ENCODE measurements at regions not wholly inside any gene's neighbourhood (a gene's known extent, or its start where the extent isn't known, plus 50 kb on each side); places are given as distances from the start of the nearest gene placed in this dataset.

DNA sequence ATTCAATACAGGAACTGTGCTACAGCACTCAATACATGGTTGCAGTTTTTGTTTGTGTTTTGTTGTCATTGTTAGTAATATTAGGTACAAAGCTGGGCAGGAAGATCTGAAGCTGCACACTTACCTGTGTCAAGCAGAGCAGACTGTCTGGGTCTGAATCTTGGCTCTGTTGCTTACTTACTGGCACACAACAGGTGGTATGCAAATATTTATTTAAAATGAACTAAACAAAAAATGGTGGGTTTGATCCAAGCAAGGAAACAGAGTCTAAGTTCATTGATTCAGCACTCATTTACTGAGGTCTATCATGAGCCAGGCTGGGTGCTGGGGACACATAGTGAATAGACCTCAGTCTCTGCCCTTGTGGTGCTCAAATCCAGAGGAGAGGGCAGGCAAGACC is 230.4 kb downstream of the OMA1 start:
- no peak for DNase-seq (ENCODE audit: low read depth)
- H3K4me3 ChIP-seq (ENCODE audit: low read length), result no peak overlapping the region
- TF ChIP-seq CTCF (conservative IDR thresholded peaks at IDR 0.05; ENCODE audit: low read length), result no peak

- DNase-seq (ENCODE audit: low read depth), result no peak
- no peak overlapping the region for H3K4me3 ChIP-seq (ENCODE audit: low read length)
- no peak for TF ChIP-seq CTCF (conservative IDR thresholded peaks at IDR 0.05; ENCODE audit: low read length)
These were observed 233.5 kb downstream of the OMA1 start for GRCh38 chr1:58312971-58313563.

GRCh38 chr1:58312461-58312860 is 234.1 kb downstream of the OMA1 start:
- no peak for TF ChIP-seq CTCF (conservative IDR thresholded peaks at IDR 0.05; ENCODE audit: low read length)
- H3K4me3 ChIP-seq (ENCODE audit: low read length), result no peak overlapping the region
- DNase-seq (ENCODE audit: low read depth), result no peak

GRCh38 chr1:58310881-58311280 is 235.6 kb downstream of the OMA1 start:
- H3K4me3 ChIP-seq (ENCODE audit: low read length), result no peak overlapping the region
- no peak for TF ChIP-seq CTCF (conservative IDR thresholded peaks at IDR 0.05; ENCODE audit: low read length)
- no peak for DNase-seq (ENCODE audit: low read depth)

DNA sequence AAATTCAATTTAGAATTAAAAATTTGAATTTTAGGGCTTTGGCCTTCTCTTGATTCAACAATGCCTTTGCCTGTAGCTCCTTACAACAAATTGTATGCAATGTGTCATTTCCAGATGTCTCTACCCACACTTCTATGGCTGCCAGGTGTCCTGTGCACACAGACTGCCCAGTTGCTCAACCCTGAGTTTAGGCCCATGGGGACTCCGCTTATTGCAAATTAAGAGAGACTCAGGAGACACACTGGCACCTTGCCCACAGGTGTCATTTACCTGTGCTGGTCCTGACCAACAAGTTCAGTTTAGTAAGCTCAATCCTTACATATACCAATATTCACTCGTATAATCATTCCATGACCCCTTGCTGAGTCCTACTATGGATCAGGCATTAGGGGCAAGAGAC is 236.1 kb downstream of the OMA1 start:
- TF ChIP-seq CTCF (conservative IDR thresholded peaks at IDR 0.05; ENCODE audit: low read length), result no peak
- no peak for DNase-seq (ENCODE audit: low read depth)
- H3K4me3 ChIP-seq (ENCODE audit: low read length), result no peak overlapping the region

GRCh38 chr1:58308206-58308605 is 238.3 kb downstream of the OMA1 start:
- no peak for DNase-seq (ENCODE audit: low read depth)

More at GRCh38 chr1:58308206-58308605, 238.3 kb downstream of the OMA1 start:
- H3K4me3 ChIP-seq (ENCODE audit: low read length), result no peak overlapping the region
- no peak for TF ChIP-seq CTCF (conservative IDR thresholded peaks at IDR 0.05; ENCODE audit: low read length)
